GM23248 (cell line): ENCODE measurements at regions not wholly inside any gene's neighbourhood (a gene's known extent, or its start where the extent isn't known, plus 50 kb on each side); places are given as distances from the start of the nearest gene placed in this dataset.

Source experiments
- DNase-seq: peaks from one replicate; pipeline ENCODE4 v3.0.0-alpha.2; 2015
- H2AFZ ChIP-seq: fragments of 200-600 bp; sonication (generic); 2 replicates; pipeline ENCODE4 v1.6.1; 2016; ENCODE audit warnings: antibody characterized with exemption
- H3F3A ChIP-seq: fragments of 200-600 bp; sonication (generic); 2 replicates; pipeline ENCODE4 v1.6.1; 2016; ENCODE audit warnings: mild to moderate bottlenecking, antibody characterized with exemption, mixed run types; ENCODE audit not compliant: insufficient read depth
- H3K27ac ChIP-seq: fragments of 200-600 bp; sonication (generic); 2 replicates; pipeline ENCODE4 v1.5.1; 2016; ENCODE audit warnings: mild to moderate bottlenecking
- H3K27me3 ChIP-seq: fragments of 200-600 bp; sonication (generic); replicated peaks from 2 replicates; pipeline ENCODE4 v1.6.1; 2016; ENCODE audit warnings: mild to moderate bottlenecking; ENCODE audit not compliant: insufficient read depth
- H3K36me3 ChIP-seq: fragments of 200-600 bp; sonication (generic); 2 replicates; pipeline ENCODE4 v1.6.1; 2016; ENCODE audit warnings: low read depth, mild to moderate bottlenecking
- H3K4me1 ChIP-seq: fragments of 200-600 bp; sonication (generic); 2 replicates; pipeline ENCODE4 v1.6.1; 2016; ENCODE audit warnings: mild to moderate bottlenecking; ENCODE audit not compliant: insufficient read depth
- H3K4me2 ChIP-seq: fragments of 200-600 bp; sonication (generic); one replicate; pipeline ENCODE4 v1.6.1; 2016; ENCODE audit warnings: mild to moderate bottlenecking; ENCODE audit not compliant: unreplicated experiment
- H3K4me3 ChIP-seq: fragments of 200-600 bp; sonication (generic); 2 replicates; pipeline ENCODE4 v1.5.1; 2016; ENCODE audit warnings: mild to moderate bottlenecking
- H3K79me2 ChIP-seq: fragments of 200-600 bp; sonication (generic); 2 replicates; pipeline ENCODE4 v1.6.1; 2016; ENCODE audit warnings: mild to moderate bottlenecking; ENCODE audit not compliant: insufficient read depth
- H3K9ac ChIP-seq: fragments of 200-600 bp; sonication (generic); 2 replicates; pipeline ENCODE4 v1.6.1; 2016; ENCODE audit warnings: mild to moderate bottlenecking
- H3K9me2 ChIP-seq: fragments of 200-600 bp; sonication (generic); 2 replicates; pipeline ENCODE4 v1.6.1; 2016; ENCODE audit warnings: mixed run types, mild to moderate bottlenecking, moderate library complexity; ENCODE audit not compliant: insufficient read depth
- H3K9me3 ChIP-seq: fragments of 200-600 bp; sonication (generic); one replicate; pipeline ENCODE4 v1.6.1; 2017; ENCODE audit warnings: low read depth
- H4K20me1 ChIP-seq: fragments of 200-600 bp; sonication (generic); 2 replicates; pipeline ENCODE4 v1.6.0; 2016; ENCODE audit not compliant: insufficient read depth
- EZH2 ChIP-seq: fragments of 200-600 bp; sonication (generic); IDR thresholded peaks from 2 replicates; pipeline ENCODE4 v1.6.1; 2018; ENCODE audit warnings: antibody characterized with exemption, mild to moderate bottlenecking; ENCODE audit not compliant: insufficient read depth, poor library complexity, severe bottlenecking
- EZH2phosphoT487 ChIP-seq: fragments of 200-600 bp; sonication (generic); IDR thresholded peaks from 2 replicates; pipeline ENCODE4 v1.6.1; 2018; ENCODE audit warnings: antibody characterized with exemption, moderate library complexity, mild to moderate bottlenecking, low read depth; ENCODE audit not compliant: insufficient read depth
- WGBS, 2 experiments: methylation state at CpG; one replicate each; pipeline ENCODE4 v1.1.6; 2015 to 2017; ENCODE audit warnings: low lambda C conversion rate in 2 of 2, low coverage in 1 of 2; ENCODE audit errors: missing lambda C conversion rate in 2 of 2; 5-methylcytosine and 5-hydroxymethylcytosine counted together
- in situ Hi-C: fragments of 300-500 bp; cut with MboI; formaldehyde crosslinking; loops from 2 replicates; pipeline ENCODE4 v1.15.0; 2020

DNA sequence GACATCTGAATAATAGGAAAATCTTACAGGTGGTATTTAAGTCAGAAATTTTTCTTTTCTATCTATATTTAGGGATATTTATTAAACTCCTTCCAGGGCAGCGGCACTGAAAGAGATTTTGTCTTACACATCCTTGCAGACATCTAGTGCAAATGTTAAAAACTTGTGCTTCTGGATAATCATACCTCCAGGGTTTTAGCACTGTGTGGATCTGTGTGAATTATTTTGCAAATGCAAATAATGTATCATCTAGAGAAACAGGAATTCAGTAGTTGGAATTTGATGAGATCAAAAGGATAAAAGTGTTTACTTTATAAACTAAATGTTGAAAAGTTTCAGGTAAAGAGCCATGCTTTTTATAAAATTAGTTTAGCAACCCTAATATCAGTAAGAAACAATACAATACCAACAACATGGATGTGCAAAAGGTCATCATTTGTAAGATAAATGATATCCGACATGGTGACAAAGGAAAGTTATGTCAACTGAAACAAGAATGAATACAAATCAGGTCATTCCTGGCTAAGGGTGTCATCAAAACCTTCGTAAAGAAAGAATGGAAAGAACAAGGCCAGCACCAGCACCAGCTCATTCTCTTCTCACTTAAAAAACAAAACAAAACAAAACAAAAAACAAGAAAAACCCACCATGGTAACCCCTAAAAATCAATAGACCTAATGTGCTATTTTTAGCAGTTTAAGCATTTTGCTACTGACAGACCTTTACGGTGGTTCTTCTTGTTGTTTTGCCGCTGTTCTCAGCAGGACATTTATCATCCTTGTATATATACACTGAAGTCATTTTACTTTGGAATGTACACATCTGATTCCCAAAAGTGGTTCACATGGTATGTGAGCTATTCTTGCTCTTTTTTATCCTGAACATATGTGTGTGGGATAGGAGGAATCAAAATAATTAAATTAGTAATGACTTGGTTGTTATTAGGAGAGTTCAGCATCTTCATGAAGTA lies 219.7 kb upstream of the NDST3 start:
- Histone ChIP-seq H3K36me3 (no peaks in the 10 kb centered on the region), H3K9me2 (no peaks in the 10 kb centered on the region), H3F3A (no peaks in the 10 kb centered on the region), H3K27ac (no peak overlapping the region), H3K4me3 (no peak overlapping the region), H4K20me1 (no peaks in the 10 kb centered on the region), H3K4me2 (no peak overlapping the region), H3K4me1 (no peaks in the 10 kb centered on the region), H3K9ac (no peak overlapping the region), H3K27me3 (no peaks in the 10 kb centered on the region), H3K9me3 (no peaks in the 10 kb centered on the region), H3K79me2 (no peaks in the 10 kb centered on the region), H2AFZ (no peak overlapping the region)
- 14 to 18% methylated on average over 5 of the region's 5 CpGs for WGBS, 2 experiments
- in situ Hi-C loops = no loop called here
- DNase-seq = no peak
- TF ChIP-seq EZH2phosphoT487 (no peak), EZH2 (no peak)

DNA sequence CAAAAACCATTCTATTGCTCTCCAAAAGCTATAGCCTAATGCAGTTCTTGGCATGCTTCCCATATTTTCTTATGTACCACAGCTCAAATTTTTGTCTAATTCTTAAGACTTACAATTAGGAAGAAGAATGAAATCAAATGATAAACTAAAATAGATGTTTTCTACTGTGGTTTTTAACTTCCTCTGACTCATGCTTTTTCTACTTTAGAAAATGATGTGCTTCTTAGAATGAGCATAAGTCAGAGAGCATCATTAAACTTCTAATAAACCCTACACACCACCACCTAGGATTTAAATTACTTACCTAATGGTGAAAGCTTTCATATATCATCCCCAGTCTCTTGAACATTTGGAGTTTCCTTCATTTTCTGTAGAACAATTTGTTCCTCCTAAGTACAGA lies 217.0 kb upstream of the NDST3 start:
- TF ChIP-seq EZH2phosphoT487 (no peak), EZH2 (no peak)
- in situ Hi-C loops = no loop called here
- H3K36me3 ChIP-seq = no peaks in the 10 kb centered on the region
- no peak overlapping the region for H2AFZ ChIP-seq
- no peaks in the 10 kb centered on the region for H3K9me2 ChIP-seq
- no peaks in the 10 kb centered on the region for H3K9me3 ChIP-seq
- no peaks in the 10 kb centered on the region for H3F3A ChIP-seq
- H3K9ac ChIP-seq = no peak overlapping the region
- no peaks in the 10 kb centered on the region for H3K4me1 ChIP-seq
- no peak overlapping the region for H3K4me2 ChIP-seq
- H3K27me3 ChIP-seq = no peaks in the 10 kb centered on the region
- no peak for DNase-seq
- no peaks in the 10 kb centered on the region; the same call in 1 of the 2 replicates for H4K20me1 ChIP-seq
- H3K79me2 ChIP-seq = no peaks in the 10 kb centered on the region
- H3K27ac ChIP-seq = no peak overlapping the region
- H3K4me3 ChIP-seq = no peak overlapping the region

DNA sequence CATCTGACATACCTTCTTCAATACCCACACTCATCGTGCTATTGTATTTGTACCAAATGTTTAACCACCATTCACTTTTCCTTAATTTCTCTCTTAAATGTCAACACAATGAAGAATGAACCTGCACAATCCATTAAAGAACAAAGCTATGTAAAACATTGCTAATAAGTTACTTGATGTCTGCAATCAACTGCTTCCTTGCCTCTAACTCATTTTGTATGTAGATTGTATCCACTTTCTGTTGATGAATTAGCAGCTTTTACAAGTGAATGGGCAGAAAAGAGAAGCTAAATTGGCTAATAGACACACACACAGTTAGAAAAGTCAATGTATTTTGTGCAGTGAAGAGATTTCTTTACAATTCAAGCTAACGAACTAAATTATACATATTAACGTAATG lies 212.5 kb upstream of the NDST3 start:
- Histone ChIP-seq H3K9me2 (no peaks in the 10 kb centered on the region), H3K27me3 (no peaks in the 10 kb centered on the region), H3K9ac (no peak overlapping the region), H3F3A (no peaks in the 10 kb centered on the region), H3K9me3 (no peaks in the 10 kb centered on the region), H2AFZ (no peak overlapping the region), H3K27ac (no peak overlapping the region), H3K79me2 (no peaks in the 10 kb centered on the region), H3K4me1 (no peaks in the 10 kb centered on the region), H3K36me3 (no peaks in the 10 kb centered on the region), H4K20me1 (no peaks in the 10 kb centered on the region; the same call in 1 of the 2 replicates), H3K4me3 (no peak overlapping the region), H3K4me2 (no peak overlapping the region)
- DNase-seq = no peak
- TF ChIP-seq EZH2 (no peak), EZH2phosphoT487 (no peak)
- WGBS, 2 experiments = 14 to 19% methylated on average over 3 of the region's 3 CpGs
- in situ Hi-C loops = no loop called here

GRCh38 chr4:117823388-117823787 lies 210.9 kb upstream of the NDST3 start:
- WGBS, 2 experiments = 1 to 2% methylated on average over 3 of the region's 3 CpGs

More at GRCh38 chr4:117823388-117823787, 210.9 kb upstream of the NDST3 start:
- Histone ChIP-seq H3K4me3 (no peak overlapping the region), H3K9ac (no peak overlapping the region), H4K20me1 (no peaks in the 10 kb centered on the region; the same call in 1 of the 2 replicates), H3K27ac (no peak overlapping the region), H3K27me3 (no peaks in the 10 kb centered on the region), H3K36me3 (no peaks in the 10 kb centered on the region), H3K4me1 (no peaks in the 10 kb centered on the region), H3K4me2 (no peak overlapping the region), H3K9me2 (no peaks in the 10 kb centered on the region), H2AFZ (no peak overlapping the region), H3K9me3 (no peaks in the 10 kb centered on the region), H3K79me2 (no peaks in the 10 kb centered on the region), H3F3A (no peaks in the 10 kb centered on the region)
- in situ Hi-C loops = no loop called here
- no peak for DNase-seq
- TF ChIP-seq EZH2 (no peak), EZH2phosphoT487 (no peak)
